HG03095 (cell line): ENCODE measurements at regions not wholly inside any gene's neighbourhood (a gene's known extent, or its start where the extent isn't known, plus 50 kb on each side); places are given as distances from the start of the nearest gene placed in this dataset.

Experiments
- ATAC-seq: cut with Tn5 transposase; IDR thresholded peaks from one replicate; pipeline ENCODE4 v1.9.1; 2021; ENCODE audit warnings: moderate library complexity; ENCODE audit not compliant: unreplicated experiment

DNA sequence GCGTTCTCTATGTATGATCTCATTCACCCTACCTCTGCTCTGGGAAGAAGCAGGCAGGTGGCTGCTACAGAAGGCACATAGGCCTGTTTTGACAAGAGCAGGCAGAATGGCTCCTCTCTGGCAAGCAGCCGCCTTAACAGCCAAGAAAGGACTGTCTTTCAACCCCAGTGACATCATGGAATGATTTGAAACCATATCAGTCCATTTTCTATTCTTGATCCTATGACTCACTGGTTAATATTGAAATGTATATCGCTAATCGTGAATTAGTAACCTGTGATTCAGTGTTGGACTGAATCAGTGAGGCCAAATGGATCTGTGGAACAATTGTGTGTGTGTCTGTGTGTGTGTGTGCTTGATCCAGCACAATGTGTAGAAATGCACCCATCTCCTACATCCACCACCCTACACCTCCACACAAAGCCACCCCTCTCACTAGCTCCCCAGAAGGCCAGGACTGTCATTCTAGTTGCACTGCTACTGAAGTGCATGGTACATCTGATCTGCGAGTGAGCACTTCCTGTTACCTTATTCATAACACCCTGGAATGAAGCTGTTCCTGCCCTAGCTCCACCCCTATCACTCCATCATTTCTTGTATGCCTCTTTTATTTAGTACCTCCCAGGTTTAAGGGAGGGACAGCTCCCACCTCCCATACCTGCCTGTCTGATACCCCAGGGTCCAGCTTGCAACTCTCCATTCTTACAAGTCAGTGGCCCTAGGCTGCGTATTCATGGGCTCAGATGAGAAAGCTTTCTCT lies 460.0 kb downstream of the FOXO1 start:
- ATAC-seq, result peak; percentile 49

GRCh38 chr13:40207001-40207478 lies 459.4 kb downstream of the FOXO1 start:
- ATAC-seq, result peak; percentile 73

GRCh38 chr13:40208517-40208916 lies 457.9 kb downstream of the FOXO1 start:
- ATAC-seq, result no peak

- ATAC-seq, result no peak
Observed at GRCh38 chr13:40210865-40211585, 455.4 kb downstream of the FOXO1 start.

DNA sequence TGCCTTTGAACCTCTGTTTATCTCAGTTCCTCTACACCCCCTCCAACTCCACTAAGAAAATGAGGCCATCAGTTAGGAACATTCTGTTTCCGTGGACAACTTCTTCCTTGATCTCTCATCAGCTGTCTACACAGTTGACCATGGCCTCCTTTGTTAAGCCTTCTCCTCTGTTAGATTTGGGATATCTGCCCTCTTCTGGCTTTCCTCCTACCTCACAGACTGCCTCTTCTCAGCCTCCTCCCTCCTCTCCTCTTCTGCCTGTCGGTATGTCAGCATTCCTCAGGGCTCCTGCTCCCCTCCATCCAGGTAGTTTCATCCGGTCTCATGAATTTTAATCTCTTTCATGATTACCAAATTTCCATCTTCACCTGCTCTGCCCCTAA lies 454.9 kb downstream of the FOXO1 start:
- ATAC-seq, result no peak

GRCh38 chr13:40213779-40214178 lies 452.7 kb downstream of the FOXO1 start:
- ATAC-seq, result no peak

- ATAC-seq, result no peak
Observed at GRCh38 chr13:40215311-40215710, 451.1 kb downstream of the FOXO1 start.

GRCh38 chr13:40215747-40216146 lies 450.7 kb downstream of the FOXO1 start:
- no peak for ATAC-seq

- ATAC-seq, result no peak
Observed at GRCh38 chr13:40217675-40218074, 448.8 kb downstream of the FOXO1 start.

GRCh38 chr13:40220299-40220935 lies 446.0 kb downstream of the FOXO1 start:
- no peak for ATAC-seq

GRCh38 chr13:40221131-40221459 lies 445.3 kb downstream of the FOXO1 start:
- no peak for ATAC-seq

- ATAC-seq, result no peak
Observed at GRCh38 chr13:40221460-40222201, 444.8 kb downstream of the FOXO1 start.

- ATAC-seq, result no peak
Observed at GRCh38 chr13:40223585-40223984, 442.9 kb downstream of the FOXO1 start.

GRCh38 chr13:40228496-40228895 lies 437.9 kb downstream of the FOXO1 start:
- ATAC-seq, result no peak

GRCh38 chr13:40228990-40229389 lies 437.5 kb downstream of the FOXO1 start:
- ATAC-seq, result no peak

GRCh38 chr13:40230833-40231266 lies 435.6 kb downstream of the FOXO1 start:
- ATAC-seq, result no peak

DNA sequence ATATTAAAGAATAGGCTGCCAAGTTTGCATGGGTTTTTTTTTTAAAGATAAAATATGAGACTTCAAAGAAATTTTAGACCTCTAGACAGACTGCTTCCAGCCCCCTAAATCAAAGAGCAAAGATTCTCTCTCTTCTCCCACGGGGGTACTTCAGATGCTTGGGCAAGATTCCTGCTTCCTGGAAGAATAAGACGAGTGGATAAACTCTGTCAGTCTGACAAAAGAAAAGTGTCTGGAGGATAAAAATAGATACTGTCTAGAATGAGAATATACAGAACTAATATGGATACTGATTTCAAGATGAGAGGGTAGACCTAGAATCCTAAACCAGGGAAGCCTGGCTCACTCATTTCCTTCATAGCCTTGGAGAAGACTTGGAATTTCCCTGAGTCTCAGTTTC lies 435.1 kb downstream of the FOXO1 start:
- ATAC-seq, result no peak

DNA sequence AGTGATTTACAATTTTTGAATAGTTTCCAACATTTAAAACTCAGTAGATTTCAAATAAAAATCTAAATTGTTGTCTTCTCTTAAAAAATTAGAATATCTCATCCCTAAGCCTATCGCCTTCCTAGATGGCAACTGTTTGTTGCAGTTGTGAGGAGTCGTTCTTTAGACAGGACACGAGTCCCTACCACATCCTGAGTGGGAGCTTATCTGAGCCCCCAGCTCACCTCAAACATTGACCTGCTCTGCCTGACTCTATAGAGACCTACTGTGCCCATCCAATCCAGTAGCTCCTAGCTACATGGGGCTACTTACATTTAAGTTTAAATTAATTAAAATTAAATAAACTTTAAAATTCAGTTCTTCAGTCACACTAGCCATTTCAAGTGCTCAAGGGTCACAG lies 434.7 kb downstream of the FOXO1 start:
- ATAC-seq, result no peak

GRCh38 chr13:40232311-40233040 lies 434.0 kb downstream of the FOXO1 start:
- no peak for ATAC-seq

GRCh38 chr13:40233731-40234195 lies 432.7 kb downstream of the FOXO1 start:
- no peak for ATAC-seq
